SW 1271 (cell line): ENCODE measurements at regions not wholly inside any gene's neighbourhood (a gene's known extent, or its start where the extent isn't known, plus 50 kb on each side); places are given as distances from the start of the nearest gene placed in this dataset.

Source experiments
- DNase-seq, 2 experiments: peaks; one replicate each; lab custom pipeline; 2025; lab: John Stamatoyannopoulos, UW

DNA sequence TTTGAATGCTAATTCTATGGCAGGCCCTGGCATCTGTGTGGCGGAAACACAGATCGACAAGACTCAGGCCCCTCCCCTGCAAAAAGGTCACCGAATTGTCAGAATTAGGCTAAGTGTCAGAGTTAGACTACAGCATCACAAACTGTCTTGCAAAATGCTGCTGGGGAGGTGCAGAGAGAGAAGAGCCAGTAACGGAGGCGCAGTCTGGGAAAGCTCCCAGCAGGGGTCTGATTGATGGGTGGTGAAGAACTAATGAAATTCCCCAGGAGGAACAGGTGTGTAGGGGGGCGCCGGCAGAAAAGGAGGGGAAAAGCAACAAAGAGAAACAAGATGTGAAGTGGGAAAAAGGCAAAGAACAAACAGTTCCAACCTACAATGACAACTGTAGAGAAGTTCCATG is 72.7 kb upstream of the TAMM41 start:
- no peak for DNase-seq

DNA sequence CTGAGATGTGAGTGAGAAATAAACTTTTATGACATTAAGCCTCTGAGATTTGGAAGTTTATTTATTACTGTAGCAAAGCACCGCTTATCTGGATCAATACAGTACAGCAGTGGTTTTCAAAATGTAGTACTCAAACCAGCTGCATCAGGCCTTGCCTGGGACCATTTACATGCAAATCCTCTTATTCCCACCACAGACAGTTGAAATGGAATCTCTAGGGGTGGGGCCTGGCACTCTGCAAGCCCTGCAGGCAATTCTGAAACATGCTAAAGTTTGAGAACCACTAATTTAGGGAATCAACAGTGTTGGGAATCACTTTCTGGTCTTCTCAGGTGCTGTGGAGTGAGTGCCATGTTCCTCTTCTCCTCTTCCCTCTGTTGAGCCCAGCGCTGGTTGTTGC is 77.8 kb upstream of the TAMM41 start:
- no peak for DNase-seq

DNA sequence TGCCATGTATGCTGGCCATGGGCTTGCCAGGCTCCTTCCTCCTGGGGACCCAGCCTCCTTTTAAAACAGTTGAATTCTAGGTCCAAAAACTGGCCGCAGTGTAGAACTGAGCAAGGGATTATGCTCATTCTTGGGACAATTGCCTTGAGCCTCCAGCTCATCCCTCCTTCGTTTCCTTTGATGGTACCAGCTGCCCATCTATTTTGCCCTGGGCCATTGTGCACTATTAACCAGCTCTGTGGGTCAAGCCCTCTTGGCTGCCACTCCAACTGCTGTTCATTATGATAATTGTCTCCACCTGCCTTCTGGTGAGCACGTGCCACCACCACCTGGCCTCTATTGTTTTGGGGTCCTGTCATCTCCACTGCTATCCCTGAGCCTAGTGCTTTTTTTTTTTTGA is 75.8 kb upstream of the SYN2 start:
- DNase-seq = no peak

DNA sequence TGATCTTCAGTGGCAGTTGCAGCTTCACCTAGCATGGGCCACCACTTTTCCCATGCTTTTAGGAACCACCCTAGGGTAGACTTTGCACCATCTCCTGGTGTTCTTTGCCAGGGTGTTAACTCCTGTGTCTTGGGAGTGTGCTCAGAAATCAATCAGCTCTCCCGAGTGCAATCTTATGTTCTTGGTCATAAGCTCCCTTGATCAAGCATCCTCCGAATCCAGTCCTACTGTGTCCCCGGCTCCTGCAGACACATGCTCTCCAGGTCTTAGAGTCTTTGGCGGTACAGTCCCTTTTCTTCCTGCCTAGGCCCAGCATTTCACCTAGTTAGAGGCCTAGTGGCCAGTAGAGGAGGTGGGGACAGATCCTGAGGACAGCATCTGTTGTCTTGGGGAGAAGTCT is 74.7 kb upstream of the SYN2 start:
- no peak for DNase-seq

DNA sequence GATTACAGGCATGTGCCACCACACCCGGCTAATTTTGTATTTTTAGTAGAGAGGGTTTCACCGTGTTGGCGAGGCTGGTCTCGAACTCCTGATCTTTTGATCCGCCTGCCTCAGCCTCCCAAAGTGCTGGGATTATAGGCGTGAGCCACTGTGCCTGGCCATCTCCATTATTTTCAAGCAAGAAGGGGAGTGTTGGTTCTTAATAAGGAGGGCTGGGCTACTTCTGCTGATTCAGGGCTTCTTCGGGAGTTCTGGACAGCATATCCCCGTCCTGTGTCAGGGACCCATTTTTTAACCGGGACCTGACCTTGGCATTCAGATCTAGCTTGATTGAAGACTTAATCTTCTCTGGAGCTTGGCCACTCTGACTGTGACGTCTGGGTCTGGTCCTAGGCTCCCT is 74.1 kb upstream of the SYN2 start:
- DNase-seq = no peak

DNA sequence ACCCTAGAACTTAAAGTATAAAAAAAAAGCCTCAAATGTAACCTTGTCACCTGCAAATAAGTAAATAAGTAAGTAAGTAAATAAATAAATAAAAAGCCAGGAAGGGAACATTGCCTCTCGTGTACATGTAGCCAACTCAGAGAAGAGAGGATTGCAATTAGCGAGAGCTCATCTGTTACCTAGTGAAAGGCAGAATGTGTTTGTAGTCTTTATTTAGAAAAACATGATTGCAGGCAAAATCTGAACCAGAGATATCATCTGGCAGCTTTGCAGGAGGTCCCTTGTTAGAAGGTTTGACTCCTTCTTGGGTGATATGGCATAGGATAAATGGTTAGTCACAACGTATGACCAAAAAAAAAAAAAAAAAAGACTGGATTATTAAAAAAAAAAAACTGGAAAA is 71.6 kb upstream of the SYN2 start:
- DNase-seq = no peak

DNA sequence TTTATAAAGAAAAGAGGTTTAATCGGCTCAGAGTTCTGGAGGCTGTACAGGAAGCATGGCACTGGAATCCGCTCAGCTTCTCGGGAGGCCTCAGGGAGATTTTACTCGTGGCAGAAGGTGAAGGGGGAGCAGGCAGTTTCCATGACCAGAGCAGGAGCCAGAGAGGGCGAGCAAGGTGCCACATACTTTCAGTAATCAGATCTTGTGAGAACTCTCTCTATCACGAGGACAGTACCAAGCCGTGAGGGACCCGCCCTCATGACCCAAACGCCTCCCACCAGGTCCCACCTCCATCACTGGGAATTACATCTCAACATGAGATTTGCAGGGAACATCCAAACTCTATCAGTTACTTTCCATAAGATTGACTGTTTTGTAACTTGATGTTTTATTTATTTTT is 70.7 kb upstream of the SYN2 start:
- no peak for DNase-seq

DNA sequence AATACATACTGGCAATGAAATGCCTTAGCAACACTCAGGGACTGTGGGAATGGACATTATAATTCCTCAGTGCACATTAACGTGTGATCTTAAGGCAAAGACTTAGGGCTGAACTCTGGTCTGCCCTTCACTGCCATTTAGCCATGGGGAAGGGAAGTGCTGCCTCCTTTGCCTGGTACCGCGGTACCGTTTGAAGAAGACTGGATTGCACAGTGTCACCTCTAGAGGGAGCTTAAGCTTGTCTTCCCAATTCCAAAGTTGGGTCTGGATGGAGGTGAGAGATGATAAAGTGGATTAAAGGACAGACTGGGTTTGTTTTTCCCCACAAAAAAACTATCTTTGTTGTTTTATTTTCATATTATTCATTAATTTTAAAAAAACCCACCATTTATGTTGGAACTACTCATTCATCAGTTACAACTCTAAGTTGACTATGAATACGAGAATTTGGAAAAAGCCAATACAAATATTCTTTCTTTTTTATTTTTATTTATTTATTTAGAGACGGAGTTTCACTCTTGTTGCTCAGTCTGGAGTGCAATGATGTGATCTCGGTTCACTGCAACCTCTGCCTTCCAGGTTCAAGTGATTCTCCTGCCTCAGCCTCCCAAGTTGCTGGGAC is 60.0 kb upstream of the SYN2 start:
- peak in 1 of 2 experiments; percentile 68 for DNase-seq

DNA sequence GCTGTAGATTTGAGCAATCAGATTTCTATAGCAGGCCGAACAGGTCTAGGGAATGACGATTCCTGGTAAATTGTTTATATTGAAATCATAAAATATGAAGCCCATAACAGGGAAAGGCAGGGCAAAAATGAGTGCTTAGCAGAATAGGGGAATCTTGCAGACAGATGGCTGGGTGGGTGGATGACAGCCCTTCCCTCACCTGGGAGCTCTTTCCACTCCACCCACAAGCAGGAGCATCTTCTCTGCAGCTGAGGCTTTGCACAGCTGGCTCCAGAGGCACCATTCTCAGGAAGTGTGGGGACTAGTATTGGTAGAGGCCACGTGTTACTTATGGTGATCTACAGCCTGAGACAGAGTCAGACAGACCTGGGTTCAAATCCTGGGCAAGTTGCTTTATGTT is 55.9 kb upstream of the SYN2 start:
- DNase-seq = no peak

DNA sequence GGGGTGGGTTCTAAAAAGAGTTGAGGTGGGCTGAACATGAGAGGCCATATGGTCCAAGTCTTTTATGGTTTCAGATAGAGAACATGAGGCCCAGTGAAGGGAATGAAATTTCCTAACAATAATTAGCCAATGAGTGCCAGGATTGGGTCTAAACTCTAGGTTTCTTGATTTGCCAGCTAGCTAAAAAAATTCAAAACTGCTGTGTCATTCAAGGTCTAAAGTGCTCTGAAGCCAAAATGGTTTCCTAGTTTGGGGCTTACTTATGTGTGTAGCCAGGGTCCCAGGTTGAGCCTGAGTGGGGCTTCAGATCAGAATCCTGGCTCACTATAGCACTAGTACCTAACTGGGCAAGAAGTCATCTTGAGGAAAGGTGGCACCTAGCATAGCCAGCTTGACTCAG is 55.3 kb upstream of the SYN2 start:
- no peak for DNase-seq

DNA sequence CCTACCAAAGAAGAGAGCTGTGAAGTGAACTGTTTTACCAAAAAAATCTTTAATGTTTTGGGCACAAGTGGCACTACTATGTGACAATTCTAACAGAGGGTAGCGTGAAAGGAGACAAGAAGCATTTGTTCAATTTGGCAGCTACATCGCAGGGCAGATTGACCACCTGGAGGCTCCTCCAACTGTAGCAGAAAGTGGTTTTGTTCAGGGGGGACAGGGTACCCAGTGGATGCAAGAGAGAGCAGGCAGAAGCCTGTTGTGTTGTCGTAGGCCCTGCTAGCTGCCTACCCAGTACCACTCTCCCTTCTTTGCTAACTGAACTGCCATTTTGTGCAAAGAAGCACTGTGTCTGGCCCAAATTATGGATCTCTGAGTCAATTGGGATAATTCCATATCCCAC is 54.8 kb upstream of the SYN2 start:
- DNase-seq = no peak

DNA sequence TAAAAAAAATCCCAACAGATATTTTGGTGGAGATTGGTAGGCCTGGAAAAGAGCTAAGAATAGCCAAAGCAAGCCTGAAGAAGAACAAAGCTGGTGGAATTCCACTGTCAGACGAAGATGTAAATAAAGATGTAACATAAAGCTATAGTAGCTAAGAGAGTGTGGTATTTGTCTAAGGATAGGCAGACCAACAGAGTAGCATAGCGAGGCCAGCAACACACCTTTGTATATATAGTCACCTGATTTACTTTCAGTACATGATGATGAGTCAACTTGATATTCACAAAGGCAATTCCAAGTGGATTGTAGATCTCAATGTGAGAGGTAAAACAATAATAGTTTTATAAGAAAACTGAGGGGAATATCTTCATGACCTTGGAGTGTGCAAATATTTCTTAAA is 53.6 kb upstream of the SYN2 start:
- DNase-seq = no peak

DNA sequence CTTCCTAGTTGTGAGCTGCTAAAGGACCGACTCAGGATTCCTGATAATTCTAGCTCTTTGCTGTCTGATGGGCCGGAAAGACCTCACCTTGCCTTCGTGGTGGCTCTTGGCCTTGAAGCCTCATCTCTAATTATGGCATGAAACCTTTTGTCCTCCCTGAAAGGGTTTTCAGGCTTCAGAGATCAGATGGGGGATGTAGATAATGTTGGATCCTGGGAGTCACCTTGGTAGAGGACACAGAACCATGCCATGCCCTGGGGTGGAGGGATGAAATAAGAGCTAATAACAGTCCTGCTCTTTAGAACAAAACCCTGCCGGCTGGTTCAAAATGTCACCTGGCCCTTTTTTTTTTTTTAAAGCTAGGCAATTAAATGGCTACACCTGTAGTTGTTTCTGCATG is 50.8 kb upstream of the SYN2 start:
- DNase-seq = no peak

DNA sequence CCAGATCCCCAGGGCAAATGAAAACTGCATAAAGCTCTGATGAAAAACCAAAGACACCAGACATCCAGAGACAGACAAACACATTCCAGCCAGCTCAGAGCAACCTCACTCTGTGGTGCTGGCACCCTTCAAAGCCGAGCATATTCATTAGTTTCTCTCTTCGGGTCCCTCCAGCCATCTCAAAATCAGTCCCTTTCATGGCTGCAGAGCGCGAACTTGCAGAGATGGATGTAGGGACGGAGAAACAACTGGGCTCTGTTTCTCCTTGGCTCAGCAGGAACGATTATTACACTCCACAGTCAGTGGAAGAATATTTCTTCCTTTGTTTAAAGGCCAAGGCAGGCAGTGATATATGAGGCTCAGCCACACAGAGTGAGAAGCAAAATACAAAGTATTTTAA is 50.4 kb upstream of the SYN2 start:
- DNase-seq = no peak

DNA sequence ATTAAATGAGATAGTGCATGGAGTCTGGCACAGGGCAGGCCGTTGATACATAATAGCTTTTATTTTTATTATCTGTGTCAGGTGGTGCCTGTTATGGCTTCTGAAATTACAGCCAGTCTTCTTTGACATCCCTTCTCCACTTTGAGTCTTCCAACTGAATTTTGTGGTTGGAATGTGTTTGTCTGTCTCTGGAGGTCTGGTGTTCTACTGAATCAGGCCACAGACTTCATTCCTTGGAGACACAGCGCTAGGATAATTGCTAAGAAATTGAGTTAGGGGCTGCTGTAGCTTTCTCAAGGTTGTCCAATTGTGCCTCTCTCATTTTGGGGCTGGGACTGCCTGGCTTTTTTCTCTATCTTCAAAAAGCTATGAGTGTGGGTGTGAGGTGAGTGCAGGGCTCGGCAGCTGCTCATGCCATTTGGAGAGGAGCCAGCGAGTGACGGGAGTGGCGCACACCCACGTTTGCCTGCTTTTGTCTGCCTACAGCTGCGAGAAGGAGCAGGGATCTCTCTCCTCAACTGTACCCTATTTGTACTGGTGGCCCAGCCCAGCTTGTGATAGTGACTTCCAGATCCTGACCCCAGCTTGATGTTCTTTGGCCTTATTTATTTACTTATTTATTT is 49.8 kb upstream of the SYN2 start:
- no peak for DNase-seq
